Ishikawa (cell line): ENCODE measurements at regions not wholly inside any gene's neighbourhood (a gene's known extent, or its start where the extent isn't known, plus 50 kb on each side); places are given as distances from the start of the nearest gene placed in this dataset.

Experiments used
- CEBPB ChIP-seq: IDR thresholded peaks from 2 replicates; pipeline ENCODE4 v1.6.1; 2012
- CREB1 ChIP-seq: IDR thresholded peaks from 2 replicates; pipeline ENCODE4 v1.6.1; 2012; ENCODE audit warnings: low read depth
- EGR1 ChIP-seq: IDR thresholded peaks from 2 replicates; pipeline ENCODE4 v1.6.1; 2012
- EP300 ChIP-seq: IDR thresholded peaks from 2 replicates; pipeline ENCODE4 v1.6.1; 2012; ENCODE audit warnings: borderline replicate concordance
- FOXM1 ChIP-seq: IDR thresholded peaks from 2 replicates; pipeline ENCODE4 v1.6.1; 2012; ENCODE audit warnings: low read depth, borderline replicate concordance
- NFIC ChIP-seq: IDR thresholded peaks from 2 replicates; pipeline ENCODE4 v1.6.1; 2012
- RAD21 ChIP-seq: IDR thresholded peaks from 2 replicates; pipeline ENCODE4 v1.6.1; 2012; ENCODE audit warnings: low read depth
- REST ChIP-seq: IDR thresholded peaks from 2 replicates; pipeline ENCODE4 v1.6.1; 2012; ENCODE audit warnings: low read depth, mild to moderate bottlenecking
- TAF1 ChIP-seq: IDR thresholded peaks from 2 replicates; pipeline ENCODE4 v1.6.1; 2012; ENCODE audit warnings: low read depth, mild to moderate bottlenecking
- TCF12 ChIP-seq: IDR thresholded peaks from 2 replicates; pipeline ENCODE4 v1.6.1; 2012; ENCODE audit warnings: low read depth
- TEAD4 ChIP-seq: IDR thresholded peaks from 2 replicates; pipeline ENCODE4 v1.6.1; 2012
- USF1 ChIP-seq: IDR thresholded peaks from 2 replicates; pipeline ENCODE4 v1.6.1; 2012
- YY1 ChIP-seq: IDR thresholded peaks from 2 replicates; pipeline ENCODE4 v1.6.1; 2012; ENCODE audit warnings: low read depth
- ZBTB7A ChIP-seq: IDR thresholded peaks from 2 replicates; pipeline ENCODE4 v1.6.1; 2012; ENCODE audit warnings: low read depth
- TF ChIP-seq, protein P1 (sequence below): IDR thresholded peaks from 2 replicates; pipeline ENCODE4 v1.6.1; 2012

- TF ChIP-seq RAD21 (no peak), CREB1 (no peak), REST (no peak), ZBTB7A (no peak), USF1 (no peak), FOXM1 (no peak), NFIC (no peak), EGR1 (no peak), TCF12 (no peak), TEAD4 (no peak), CEBPB (no peak), YY1 (no peak), TAF1 (no peak), EP300 (no peak)
- TF ChIP-seq, protein P1, sequence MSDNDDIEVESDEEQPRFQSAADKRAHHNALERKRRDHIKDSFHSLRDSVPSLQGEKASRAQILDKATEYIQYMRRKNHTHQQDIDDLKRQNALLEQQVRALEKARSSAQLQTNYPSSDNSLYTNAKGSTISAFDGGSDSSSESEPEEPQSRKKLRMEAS = no peak
Observed at GRCh38 chr11:130601764-130602460, 153.5 kb downstream of the ADAMTS15 start.

GRCh38 chr11:130602641-130603334 lies 154.3 kb downstream of the ADAMTS15 start:
- TF ChIP-seq TAF1 = no peak
- TF ChIP-seq, protein P1 = 0 out of 2 replicates have a peak, but pooled peaks have one; percentile 15

DNA sequence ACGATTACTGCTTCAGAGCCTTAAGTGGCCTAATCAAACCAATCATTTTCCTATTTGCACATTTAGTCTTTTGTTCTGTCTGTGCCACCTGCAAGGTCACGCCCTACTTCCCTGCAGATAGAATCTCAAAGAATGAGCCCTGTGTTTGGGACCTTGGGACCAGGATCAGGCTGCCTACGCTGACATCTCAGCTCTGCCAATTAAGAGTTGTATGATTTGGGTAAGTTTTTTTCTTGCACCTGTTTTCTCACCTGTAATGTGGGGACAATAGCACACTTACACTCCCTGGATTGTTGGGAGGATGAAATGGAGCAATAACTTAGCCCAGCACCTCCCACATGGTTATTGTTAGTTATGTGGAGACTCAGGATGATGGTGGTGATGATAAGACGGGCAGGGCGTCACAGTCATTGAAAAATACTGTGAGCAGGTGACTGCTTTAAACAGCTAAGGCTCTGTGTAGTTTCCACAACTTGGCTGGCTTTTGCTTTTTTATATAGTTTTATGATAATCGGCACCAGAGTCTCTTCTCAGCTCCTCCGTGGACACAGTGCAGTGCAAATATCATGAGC lies 155.0 kb downstream of the ADAMTS15 start:
- TF ChIP-seq, protein P1 = no peak
- TF ChIP-seq USF1 (no peak), REST (no peak), RAD21 (no peak), TEAD4 (no peak), FOXM1 (no peak), EP300 (no peak), ZBTB7A (no peak), CREB1 (no peak), TAF1 (no peak), EGR1 (no peak), TCF12 (no peak), YY1 (no peak), CEBPB (no peak), NFIC (no peak)

DNA sequence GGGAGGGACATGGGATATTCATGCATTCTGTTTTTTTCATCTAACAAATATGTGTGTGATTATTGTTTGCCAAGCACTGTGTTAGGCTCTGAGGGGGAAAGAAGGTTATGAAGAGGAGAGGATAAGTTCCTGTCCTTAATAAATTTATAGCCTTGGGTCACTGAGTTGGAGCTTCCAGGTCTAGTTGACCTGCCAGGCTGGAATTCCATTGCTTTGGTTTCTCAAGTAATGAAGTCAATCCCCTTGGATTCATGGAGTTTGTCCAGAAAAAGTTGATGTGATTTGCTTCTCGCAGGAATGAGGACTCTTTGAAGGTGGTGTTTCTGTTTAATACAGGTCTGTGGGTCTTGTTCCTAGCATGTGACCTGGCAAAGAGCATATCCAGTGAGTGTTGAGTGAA lies 156.2 kb downstream of the ADAMTS15 start:
- TF ChIP-seq REST = no peak
- TF ChIP-seq FOXM1 = no peak
- TF ChIP-seq EP300 = no peak
- TF ChIP-seq NFIC = no peak
